IMR-90 (cell line): ENCODE measurements at regions not wholly inside any gene's neighbourhood (a gene's known extent, or its start where the extent isn't known, plus 50 kb on each side); places are given as distances from the start of the nearest gene placed in this dataset.
"Not testable (repeated sequence)": the region's sequence is repeated elsewhere in the genome, so short reads cannot be mapped to it uniquely, and the experiment has no call there.

ENCODE experiments used
- ATAC-seq: fragments of 200-7000 bp; cut with Tn5 transposase; 2 replicates; pipeline ENCODE4 v1.9.1; 2020; ENCODE audit warnings: low read depth, mild to moderate bottlenecking, moderate library complexity
- BruUV-seq: library from RNA; stranded (reverse); fragments of 400-500 nt; replicated peaks from 2 replicates; lab custom pipeline; 2021; lab: Mats Ljungman, UMichigan
- CTCF ChIA-PET: fragments of 300-600 bp; formaldehyde crosslinking; extraction: SDS; loops from one replicate; lab custom pipeline; 2021; ENCODE audit warnings: antibody characterized with exemption; lab: Yijun Ruan, JAX
- POLR2A ChIA-PET: fragments of 300-600 bp; sonication (Branson Sonifier 250); formaldehyde crosslinking; loops from one replicate; lab custom pipeline; 2022; ENCODE audit warnings: antibody characterized with exemption; ENCODE audit not compliant: unreplicated experiment; lab: Charles Lee
- DNase-seq: peaks from one replicate; pipeline ENCODE4 v3.0.0; 2013
- H2AFZ ChIP-seq: replicated peaks from 2 replicates; pipeline ENCODE3; 2013; ENCODE audit warnings: low read length, mild to moderate bottlenecking; ENCODE audit not compliant: poor library complexity
- H2AK5ac ChIP-seq: 2 replicates; pipeline ENCODE4 v1.6.1; 2013; ENCODE audit warnings: low read depth, low read length, inconsistent platforms
- H2AK9ac ChIP-seq: replicated peaks from 2 replicates; pipeline ENCODE3; 2013; ENCODE audit warnings: mild to moderate bottlenecking, low read depth, low read length, moderate library complexity; ENCODE audit not compliant: poor library complexity
- H2BK120ac ChIP-seq: 2 replicates; pipeline ENCODE4 v1.6.1; 2013; ENCODE audit warnings: low read depth, low read length, inconsistent platforms
- H2BK15ac ChIP-seq: 3 replicates; pipeline ENCODE4 v1.6.1; 2013; ENCODE audit warnings: low read depth, low read length, inconsistent platforms
- H2BK20ac ChIP-seq: 2 replicates; pipeline ENCODE4 v1.6.1; 2013; ENCODE audit warnings: low read depth, mild to moderate bottlenecking, inconsistent platforms, low read length, moderate library complexity
- H2BK5ac ChIP-seq: 2 replicates; pipeline ENCODE4 v1.6.1; 2013; ENCODE audit warnings: mild to moderate bottlenecking, low read depth, low read length, inconsistent platforms; ENCODE audit not compliant: poor library complexity, severe bottlenecking
- H3K14ac ChIP-seq: replicated peaks from 2 replicates; pipeline ENCODE4 v1.6.1; 2013; ENCODE audit warnings: low read depth, low read length, inconsistent platforms
- H3K18ac ChIP-seq: 2 replicates; pipeline ENCODE4 v1.6.1; 2013; ENCODE audit warnings: low read depth, low read length, control low read depth
- H3K23ac ChIP-seq: 2 replicates; pipeline ENCODE4 v1.6.1; 2013; ENCODE audit warnings: low read depth, low read length, inconsistent platforms
- H3K27ac ChIP-seq: 2 replicates; pipeline ENCODE4 v1.5.1; 2013; ENCODE audit warnings: mild to moderate bottlenecking, control low read depth, low read length; ENCODE audit not compliant: insufficient read depth
- H3K27me3 ChIP-seq: 2 replicates; pipeline ENCODE4 v1.6.1; 2013; ENCODE audit warnings: low read length; ENCODE audit not compliant: control insufficient read depth, insufficient read depth
- H3K36me3 ChIP-seq: 2 replicates; pipeline ENCODE4 v1.6.1; 2013; ENCODE audit warnings: low read length, mixed read lengths; ENCODE audit not compliant: control insufficient read depth, insufficient read depth
- H3K4ac ChIP-seq: 2 replicates; pipeline ENCODE4 v1.6.1; 2013; ENCODE audit warnings: low read depth, low read length, inconsistent platforms
- H3K4me1 ChIP-seq: 2 replicates; pipeline ENCODE4 v1.6.1; 2013; ENCODE audit warnings: low read length, mixed read lengths; ENCODE audit not compliant: control insufficient read depth, insufficient read depth
- H3K4me2 ChIP-seq: 2 replicates; pipeline ENCODE4 v1.6.1; 2013; ENCODE audit warnings: low read depth, mild to moderate bottlenecking, control low read depth, low read length, moderate library complexity
- H3K4me3 ChIP-seq: 2 replicates; pipeline ENCODE4 v1.5.1; 2013; ENCODE audit warnings: low read depth, mild to moderate bottlenecking, control low read depth, low read length, moderate library complexity; ENCODE audit not compliant: insufficient read depth
- H3K56ac ChIP-seq: 2 replicates; pipeline ENCODE4 v1.6.1; 2013; ENCODE audit warnings: low read length, inconsistent platforms; ENCODE audit not compliant: insufficient read depth; ENCODE audit errors: extremely low read depth
- H3K79me1 ChIP-seq, 2 experiments: 2 replicates each; pipeline ENCODE4 v1.6.1; 2013; ENCODE audit warnings: low read length in 2 of 2, inconsistent platforms in 1 of 2, low read depth in 1 of 2
- H3K9ac ChIP-seq: 2 replicates; pipeline ENCODE4 v1.6.1; 2013; ENCODE audit warnings: low read depth, low read length, control low read depth
- H3K9me1 ChIP-seq: 2 replicates; pipeline ENCODE4 v1.6.1; 2013; ENCODE audit warnings: low read length, inconsistent platforms; ENCODE audit not compliant: insufficient read depth
- H3K9me3 ChIP-seq: 2 replicates; pipeline ENCODE4 v1.6.1; 2013; ENCODE audit warnings: low read length; ENCODE audit not compliant: control insufficient read depth, insufficient read depth
- H4K20me1 ChIP-seq: 2 replicates; pipeline ENCODE4 v1.6.1; 2013; ENCODE audit warnings: low read length, inconsistent platforms; ENCODE audit not compliant: insufficient read depth
- H4K5ac ChIP-seq: 2 replicates; pipeline ENCODE4 v1.6.1; 2013; ENCODE audit warnings: mild to moderate bottlenecking, low read depth, low read length, control low read depth
- H4K8ac ChIP-seq, 2 experiments: 2 replicates each; pipeline ENCODE4 v1.6.1; 2013; ENCODE audit warnings: low read depth in 2 of 2, low read length in 2 of 2, control low read depth in 1 of 2, inconsistent platforms in 1 of 2
- H4K91ac ChIP-seq: 2 replicates; pipeline ENCODE4 v1.6.1; 2013; ENCODE audit warnings: low read depth, low read length, inconsistent platforms; ENCODE audit not compliant: insufficient read depth
- WGBS, 2 experiments: methylation state at CpG; one replicate each; pipeline versions ENCODE4 v1.1.5 to v1.1.7; 2013; ENCODE audit warnings: missing lambda C conversion rate in 2 of 2; ENCODE audit not compliant: insufficient read length in 1 of 2; ENCODE audit errors: extremely low coverage in 2 of 2; 5-methylcytosine and 5-hydroxymethylcytosine counted together
- dilution Hi-C: fragments of 300-500 bp; cut with HindIII; formaldehyde crosslinking; loops from one replicate; pipeline ENCODE4 v1.14.3; 2018; ENCODE audit warnings: low sequenced_read_pairs; ENCODE audit not compliant: unreplicated experiment
- in situ Hi-C: fragments of 300-500 bp; cut with MboI; formaldehyde crosslinking; loops from 3 replicates; pipeline ENCODE4 v1.14.3; 2019; ENCODE audit warnings: low sequenced_read_pairs, inconsistent platforms, mixed read lengths
- intact Hi-C: fragments of 100-400 bp; cut with micrococcal nuclease; formaldehyde crosslinking; loops from 2 replicates; pipeline ENCODE4 v1.10.0; 2022

DNA sequence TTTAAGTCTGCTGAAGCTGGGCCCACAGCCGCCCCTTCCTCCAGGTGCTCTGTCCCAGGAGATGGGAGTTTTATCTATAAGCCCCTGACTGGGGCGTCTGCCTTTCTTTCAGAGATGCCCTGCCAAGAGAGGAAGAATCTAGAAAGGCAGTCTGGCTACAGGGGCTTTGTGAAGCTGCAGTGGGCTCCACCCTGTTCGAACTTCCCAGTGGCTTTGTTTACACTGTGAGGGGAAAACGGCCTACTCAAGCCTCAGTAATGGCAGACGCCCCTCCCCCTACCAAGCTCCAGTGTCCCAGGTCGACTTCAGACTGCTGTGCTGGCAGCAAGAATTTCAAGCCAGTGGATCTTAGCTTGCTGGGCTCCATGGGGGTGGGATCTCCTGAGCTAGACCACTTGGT, 435.3 kb downstream of the RMST start:
- H3K9me3 ChIP-seq = peaks cover 16% of the 10 kb centered on the region
- dilution Hi-C loops, H2BK5ac ChIP-seq, H3K4me3 ChIP-seq, H4K5ac ChIP-seq, H3K27ac ChIP-seq, H4K8ac ChIP-seq, H3K14ac ChIP-seq, H2AFZ ChIP-seq, intact Hi-C loops, CTCF ChIA-PET, BruUV-seq, H3K23ac ChIP-seq, H4K91ac ChIP-seq, H2AK5ac ChIP-seq, H2BK120ac ChIP-seq, H2BK20ac ChIP-seq, H3K4me1 ChIP-seq, in situ Hi-C loops, H3K79me1 ChIP-seq, DNase-seq, H3K18ac ChIP-seq, H3K4ac ChIP-seq, H3K9ac ChIP-seq, H4K20me1 ChIP-seq, H3K36me3 ChIP-seq, POLR2A ChIA-PET, H3K4me2 ChIP-seq, ATAC-seq, H3K56ac ChIP-seq, H3K27me3 ChIP-seq, H3K9me1 ChIP-seq, H2BK15ac ChIP-seq, H2AK9ac ChIP-seq: not testable (repeated sequence)
- WGBS, 2 experiments = no CpG with 5 or more reads among the region's 6 CpGs
